ENCODE measurements at regions not wholly inside any gene's neighbourhood (a gene's known extent, or its start where the extent isn't known, plus 50 kb on each side); places are given as distances from the start of the nearest gene placed in this dataset.

GRCh38 chr7:120218712-120219111 lies 54.3 kb upstream of the KCND2 start:
- Mint-ChIP-seq H3K9me3 (no peaks in the 10 kb centered on the region), H3K4me3 (ENCODE audit: low read depth) (no peak overlapping the region), H3K36me3 (ENCODE audit: low read depth) (no peaks in the 10 kb centered on the region), H3K27me3 (ENCODE audit: low read depth) (no peaks in the 10 kb centered on the region), H3K4me1 (ENCODE audit: low read depth) (no peaks in the 10 kb centered on the region), H3K27ac (no peak overlapping the region)
- DNase-seq (ENCODE audit: low spot score): no peak
- intact Hi-C loops (cut with micrococcal nuclease): no loop called here

- DNase-seq (ENCODE audit: low spot score): no peak
- H3K27me3 Mint-ChIP-seq (ENCODE audit: low read depth): no peaks in the 10 kb centered on the region
- H3K4me1 Mint-ChIP-seq (ENCODE audit: low read depth): no peaks in the 10 kb centered on the region
- no peaks in the 10 kb centered on the region for H3K36me3 Mint-ChIP-seq (ENCODE audit: low read depth)
- H3K9me3 Mint-ChIP-seq: no peaks in the 10 kb centered on the region
- no peak overlapping the region for H3K4me3 Mint-ChIP-seq (ENCODE audit: low read depth)
- intact Hi-C loops (cut with micrococcal nuclease): no loop called here
- H3K27ac Mint-ChIP-seq: no peak overlapping the region
Observed at GRCh38 chr7:120221666-120222065, 51.3 kb upstream of the KCND2 start.
